SK-N-SH treated with all-trans-retinoic acid at 6 μM for 48 hours (cell line): ENCODE measurements at regions not wholly inside any gene's neighbourhood (a gene's known extent, or its start where the extent isn't known, plus 50 kb on each side); places are given as distances from the start of the nearest gene placed in this dataset.

Experiments
- ATAC-seq: fragments of 200-7000 bp; cut with Tn5 transposase; 3 replicates; pipeline ENCODE4 v1.9.1; 2020; ENCODE audit warnings: mild to moderate bottlenecking, moderate library complexity
- CREB5 ChIP-seq: fragments of 250-450 bp; sonication (Bioruptor Pico); IDR thresholded peaks from 2 replicates; pipeline ENCODE4 v1.5.1; 2020; ENCODE audit warnings: low read depth, mild to moderate bottlenecking, moderate library complexity
- CSDC2 ChIP-seq: fragments of 250-450 bp; sonication (Bioruptor Pico); IDR thresholded peaks from 2 replicates; pipeline ENCODE4 v1.5.0; 2020; ENCODE audit warnings: mild to moderate bottlenecking, moderate library complexity
- CSRNP3 ChIP-seq: fragments of 250-450 bp; sonication (Bioruptor Pico); IDR thresholded peaks from 2 replicates; pipeline ENCODE4 v1.5.1; 2021; ENCODE audit warnings: mild to moderate bottlenecking, moderate library complexity
- ESRRG ChIP-seq: fragments of 250-450 bp; sonication (Bioruptor Pico); IDR thresholded peaks from 2 replicates; pipeline ENCODE4 v1.6.1; 2021; ENCODE audit warnings: mild to moderate bottlenecking
- GLIS3 ChIP-seq: fragments of 250-450 bp; sonication (Bioruptor Pico); IDR thresholded peaks from 2 replicates; pipeline ENCODE4 v1.5.0; 2020; ENCODE audit warnings: mild to moderate bottlenecking, moderate library complexity
- PATZ1 ChIP-seq: fragments of 250-450 bp; sonication (Bioruptor Pico); IDR thresholded peaks from 2 replicates; pipeline ENCODE4 v1.8.0; 2020; ENCODE audit warnings: mild to moderate bottlenecking, moderate library complexity, borderline replicate concordance
- POU6F1 ChIP-seq: fragments of 250-450 bp; sonication (Bioruptor Pico); IDR thresholded peaks from 2 replicates; pipeline ENCODE4 v1.8.0; 2021; ENCODE audit warnings: low read depth, mild to moderate bottlenecking, moderate library complexity, borderline replicate concordance
- PPARA ChIP-seq: fragments of 250-450 bp; sonication (Bioruptor Pico); IDR thresholded peaks from 2 replicates; pipeline ENCODE4 v1.5.0; 2020; ENCODE audit warnings: mild to moderate bottlenecking, borderline replicate concordance
- RARB ChIP-seq: fragments of 250-450 bp; sonication (Bioruptor Pico); IDR thresholded peaks from 2 replicates; pipeline ENCODE4 v1.8.0; 2021; ENCODE audit warnings: mild to moderate bottlenecking, moderate library complexity
- SNAI2 ChIP-seq: fragments of 250-450 bp; sonication (Bioruptor Pico); IDR thresholded peaks from 2 replicates; pipeline ENCODE4 v1.5.0; 2020; ENCODE audit warnings: mild to moderate bottlenecking, moderate library complexity
- TCF4 ChIP-seq: fragments of 250-450 bp; sonication (Bioruptor Pico); IDR thresholded peaks from 2 replicates; pipeline ENCODE4 v1.8.0; 2021; ENCODE audit warnings: mild to moderate bottlenecking, moderate library complexity, borderline replicate concordance
- TOX ChIP-seq: fragments of 250-450 bp; sonication (Bioruptor Pico); IDR thresholded peaks from 2 replicates; pipeline ENCODE4 v1.8.0; 2021; ENCODE audit warnings: mild to moderate bottlenecking, moderate library complexity, borderline replicate concordance
- TSHZ2 ChIP-seq: fragments of 250-450 bp; sonication (Bioruptor Pico); IDR thresholded peaks from 2 replicates; pipeline ENCODE4 v1.5.0; 2020; ENCODE audit warnings: mild to moderate bottlenecking, moderate library complexity
- ZC3H10 ChIP-seq: fragments of 250-450 bp; sonication (Bioruptor Pico); IDR thresholded peaks from 2 replicates; pipeline ENCODE4 v1.5.1; 2021; ENCODE audit warnings: mild to moderate bottlenecking, moderate library complexity
- ZFP30 ChIP-seq: fragments of 450-650 bp; formaldehyde crosslinking; IDR thresholded peaks from 2 replicates; pipeline ENCODE4 v1.5.0; 2022; ENCODE audit warnings: mild to moderate bottlenecking, moderate library complexity
- ZNF565 ChIP-seq: fragments of 450-650 bp; formaldehyde crosslinking; conservative IDR thresholded peaks from 2 replicates; pipeline ENCODE4 v1.5.0; 2020; ENCODE audit warnings: low read depth, mild to moderate bottlenecking, moderate library complexity
- ZNF70 ChIP-seq: fragments of 450-650 bp; formaldehyde crosslinking; IDR thresholded peaks from 2 replicates; pipeline ENCODE4 v1.5.0; 2020; ENCODE audit warnings: mild to moderate bottlenecking, moderate library complexity
- ZNF8 ChIP-seq: fragments of 450-650 bp; formaldehyde crosslinking; IDR thresholded peaks from 2 replicates; pipeline ENCODE4 v1.5.0; 2020; ENCODE audit warnings: mild to moderate bottlenecking, moderate library complexity

- ATAC-seq, result no peak; the same call in 2 of the 3 replicates
- no peak for TF ChIP-seq POU6F1 (CRISPR knock-in tag)
- no peak for TF ChIP-seq SNAI2
- no peak for TF ChIP-seq ESRRG
- no peak for TF ChIP-seq CSRNP3 (CRISPR knock-in tag)
- TF ChIP-seq TSHZ2 (CRISPR knock-in tag), result no peak
- TF ChIP-seq ZFP30, result no peak
- TF ChIP-seq RARB (CRISPR knock-in tag), result no peak
- TF ChIP-seq CREB5, result no peak
- no peak for TF ChIP-seq PPARA (CRISPR knock-in tag)
Observed at GRCh38 chr1:55321942-55322341, 106.8 kb upstream of the USP24 start.

GRCh38 chr1:55320891-55321290 lies 105.7 kb upstream of the USP24 start:
- no peak for ATAC-seq
- no peak for TF ChIP-seq ESRRG
- TF ChIP-seq ZC3H10, result no peak
- no peak for TF ChIP-seq ZFP30
- no peak for TF ChIP-seq TCF4
- TF ChIP-seq GLIS3 (CRISPR knock-in tag), result no peak
- TF ChIP-seq POU6F1 (CRISPR knock-in tag), result no peak
- TF ChIP-seq ZNF565, result no peak
- TF ChIP-seq CSDC2 (CRISPR knock-in tag), result no peak
- no peak for TF ChIP-seq ZNF8 (CRISPR knock-in tag)
- no peak for TF ChIP-seq ZNF70 (CRISPR knock-in tag)

GRCh38 chr1:55318116-55318817 lies 103.1 kb upstream of the USP24 start:
- ATAC-seq, result peak; percentile 62
- TF ChIP-seq ZNF70 (CRISPR knock-in tag), result no peak
- TF ChIP-seq TSHZ2 (CRISPR knock-in tag), result no peak
- no peak for TF ChIP-seq PATZ1 (CRISPR knock-in tag)
- no peak for TF ChIP-seq POU6F1 (CRISPR knock-in tag)
- no peak for TF ChIP-seq CSRNP3 (CRISPR knock-in tag)
- no peak for TF ChIP-seq SNAI2
- TF ChIP-seq TOX (CRISPR knock-in tag), result no peak
- no peak for TF ChIP-seq ZNF8 (CRISPR knock-in tag)
